T-helper 2 cell treated with Interferon-gamma antibody and Interleukin-4, amounts not matched to agents 100 ng/mL and 5 ng/mL, for 36 hours (primary cell): ENCODE measurements at regions not wholly inside any gene's neighbourhood (a gene's known extent, or its start where the extent isn't known, plus 50 kb on each side); places are given as distances from the start of the nearest gene placed in this dataset.

Experiments
- intact Hi-C: fragments of 100-400 bp; cut with micrococcal nuclease; formaldehyde crosslinking; loops from one replicate; pipeline ENCODE4 v1.15.1; 2023

DNA sequence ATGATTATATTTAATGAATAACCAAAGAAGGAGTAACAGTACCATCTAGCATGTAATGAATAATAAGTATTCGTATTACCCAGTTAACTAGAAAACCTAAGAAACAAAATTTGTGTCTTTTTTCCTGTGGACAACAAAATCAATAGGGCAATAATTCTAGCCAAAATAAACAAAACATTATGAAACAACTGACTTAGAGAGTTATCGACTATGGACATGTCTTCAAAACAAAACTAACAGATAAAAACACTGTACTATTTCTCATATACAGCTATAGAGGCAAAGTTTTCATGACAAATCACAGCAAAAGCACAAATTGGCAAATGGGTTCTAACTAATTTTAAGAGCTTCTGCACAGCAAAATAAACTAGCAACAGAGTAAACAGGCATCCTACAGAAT, 224.1 kb downstream of the ALX1 start:
- intact Hi-C loops, result no loop called here

DNA sequence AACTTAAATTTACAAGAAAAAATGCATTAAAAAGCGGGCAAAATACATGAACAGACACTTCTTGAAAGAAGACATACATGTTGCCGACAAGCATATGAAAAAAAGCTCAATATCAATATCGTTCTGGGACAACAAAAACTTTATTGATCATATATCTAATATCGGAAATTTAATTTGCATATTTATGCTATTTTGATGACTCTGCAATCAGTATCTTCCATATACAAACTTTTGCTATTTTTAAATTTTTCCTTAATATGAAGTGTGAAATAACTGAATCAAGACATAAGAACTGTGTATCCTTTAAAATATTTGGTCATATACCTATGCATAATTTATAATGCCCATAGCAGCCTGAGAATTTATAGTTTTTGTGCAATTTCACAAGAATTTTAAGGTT, 224.6 kb downstream of the ALX1 start:
- intact Hi-C loops, result no loop called here

DNA sequence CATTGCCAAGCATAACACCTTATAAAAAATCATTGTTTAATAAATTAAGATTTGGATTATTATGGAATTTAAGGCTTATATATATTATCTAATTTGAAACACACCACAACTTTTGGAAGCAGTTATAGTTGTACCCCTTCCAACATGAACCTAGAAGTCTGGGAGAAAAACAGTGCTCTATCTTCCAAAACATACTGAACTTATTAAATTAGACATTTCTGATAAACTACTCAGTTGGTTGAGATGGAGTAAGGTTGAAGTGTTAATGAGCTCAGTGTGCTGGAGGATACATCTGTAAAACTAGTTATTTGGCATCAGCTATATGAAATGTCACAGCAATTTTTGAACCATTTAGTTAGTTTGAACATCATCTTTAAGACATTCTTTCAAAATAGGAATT, 227.4 kb downstream of the ALX1 start:
- intact Hi-C loops, result no loop called here

- intact Hi-C loops, result no loop called here
These were observed 229.2 kb downstream of the ALX1 start for GRCh38 chr12:85509081-85509856.

- intact Hi-C loops, result no loop called here
These were observed 229.8 kb downstream of the ALX1 start for GRCh38 chr12:85509857-85510256.

GRCh38 chr12:85516039-85516438, 236.0 kb downstream of the ALX1 start:
- intact Hi-C loops, result no loop called here

- intact Hi-C loops, result no loop called here
These were observed 236.8 kb downstream of the ALX1 start for GRCh38 chr12:85516667-85517325.

DNA sequence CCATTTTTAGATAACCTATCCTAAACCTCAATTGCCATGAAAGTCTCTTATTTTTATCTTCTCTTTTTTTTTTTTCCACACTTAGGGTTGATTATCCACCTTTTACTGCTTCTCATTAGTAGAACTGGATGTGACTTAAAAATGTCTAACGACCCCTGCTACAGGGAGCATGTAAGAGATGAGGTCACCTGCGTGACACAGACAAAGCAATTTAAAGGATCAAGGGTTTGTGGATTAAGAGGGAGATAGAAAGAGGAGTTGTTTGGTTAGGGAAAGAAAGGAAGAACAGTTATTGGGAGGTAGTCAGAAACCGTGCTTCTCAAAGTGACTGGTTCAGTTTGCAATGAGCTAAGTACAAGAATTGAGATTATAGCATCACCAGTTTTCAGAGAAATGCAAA, 239.1 kb downstream of the ALX1 start:
- intact Hi-C loops, result no loop called here

DNA sequence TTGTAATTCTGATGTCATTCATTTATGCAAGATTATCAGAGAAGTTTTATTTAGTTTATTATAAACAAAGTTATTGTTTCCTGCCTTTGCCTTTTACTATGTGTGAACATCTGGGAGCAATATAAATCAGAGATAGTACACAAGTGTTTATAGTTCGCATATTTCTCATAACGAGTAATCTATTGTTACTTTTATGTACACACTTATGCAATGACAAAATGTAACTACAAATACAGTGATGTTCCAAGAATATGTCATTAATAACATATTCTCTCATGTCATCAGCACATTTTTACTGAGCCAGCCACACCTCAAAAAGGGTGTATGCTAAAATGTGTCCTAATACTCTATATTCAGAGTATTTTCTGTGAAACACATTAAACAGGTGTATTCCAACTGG, 243.2 kb downstream of the ALX1 start:
- intact Hi-C loops, result no loop called here

GRCh38 chr12:85527192-85527591, 247.2 kb downstream of the ALX1 start:
- intact Hi-C loops, result no loop called here

DNA sequence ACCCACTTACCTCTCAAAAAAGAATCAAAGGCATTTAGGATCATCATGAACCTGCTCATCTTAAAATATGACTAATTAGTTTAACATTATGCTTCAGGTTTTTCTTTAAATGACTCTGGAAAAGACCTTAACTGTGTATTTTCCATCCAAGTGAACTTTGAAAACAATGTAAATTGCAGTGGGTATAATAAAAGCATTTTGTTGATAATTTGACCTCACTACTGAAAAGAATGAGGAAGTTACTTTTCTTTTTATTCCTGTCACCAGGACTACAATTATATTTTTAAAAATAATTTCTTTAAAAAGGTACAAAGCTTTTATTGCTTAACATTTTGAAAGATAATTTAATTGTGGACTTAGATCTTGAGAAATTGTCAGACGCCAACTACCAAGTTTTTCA, 249.9 kb downstream of the ALX1 start:
- intact Hi-C loops, result no loop called here

DNA sequence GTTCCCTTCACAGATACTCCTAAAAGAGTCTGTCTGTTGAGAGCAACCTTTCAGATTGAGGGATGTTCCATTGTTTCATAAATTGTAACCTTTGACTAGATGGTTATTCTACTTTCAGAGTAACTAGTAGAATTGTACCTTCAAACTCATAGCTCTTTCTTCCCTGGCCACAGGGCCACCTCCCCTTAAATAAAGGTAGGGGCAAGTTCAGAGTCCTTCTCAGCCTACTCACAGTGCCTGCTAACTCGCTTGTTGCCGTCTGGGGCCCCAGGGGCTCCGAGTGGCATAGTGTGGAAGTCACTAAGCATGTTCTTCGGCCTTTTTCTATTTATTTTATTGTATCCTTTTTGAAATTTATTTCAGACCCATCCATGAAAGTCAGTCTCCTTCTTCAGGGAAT, 250.4 kb downstream of the ALX1 start:
- intact Hi-C loops, result no loop called here

DNA sequence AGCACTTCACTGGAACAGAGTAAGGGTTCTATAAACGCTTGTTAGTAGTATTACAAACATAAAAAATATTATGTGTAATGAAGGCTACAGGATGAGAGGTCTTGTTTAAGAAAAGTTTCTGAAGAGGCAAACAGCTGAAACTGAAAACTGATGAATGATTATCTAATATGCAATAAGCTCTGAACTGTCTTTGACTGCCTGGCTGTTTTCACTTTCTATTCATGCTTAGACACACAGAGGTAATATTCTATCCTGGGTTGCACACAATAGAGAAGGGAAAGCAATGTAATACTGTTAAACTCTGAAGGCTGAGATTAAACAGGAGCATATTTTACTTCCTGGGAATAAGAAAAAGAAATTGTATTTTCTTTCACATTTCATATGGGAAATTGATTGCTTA, 251.3 kb downstream of the ALX1 start:
- intact Hi-C loops, result no loop called here

DNA sequence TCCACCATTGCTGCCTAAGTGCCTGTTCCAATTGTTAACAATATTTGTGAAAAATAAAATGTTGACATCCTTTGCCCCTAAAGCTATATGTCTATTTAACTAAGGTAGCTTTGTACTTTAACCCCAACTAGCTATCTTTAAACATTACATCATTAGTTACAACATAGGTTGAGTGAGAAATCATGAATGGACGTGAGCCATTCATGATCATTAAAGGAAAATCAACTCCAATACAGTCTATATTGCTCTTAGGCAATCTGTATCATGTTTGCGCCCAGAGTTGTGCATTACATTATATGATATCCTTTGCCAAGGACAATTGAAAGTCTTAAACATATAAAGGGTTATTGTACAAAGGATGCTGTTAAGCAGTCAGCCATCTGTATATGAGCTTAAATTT, 269.6 kb downstream of the ALX1 start:
- intact Hi-C loops, result no loop called here

GRCh38 chr12:85550924-85551323, 270.9 kb downstream of the ALX1 start:
- intact Hi-C loops, result no loop called here

DNA sequence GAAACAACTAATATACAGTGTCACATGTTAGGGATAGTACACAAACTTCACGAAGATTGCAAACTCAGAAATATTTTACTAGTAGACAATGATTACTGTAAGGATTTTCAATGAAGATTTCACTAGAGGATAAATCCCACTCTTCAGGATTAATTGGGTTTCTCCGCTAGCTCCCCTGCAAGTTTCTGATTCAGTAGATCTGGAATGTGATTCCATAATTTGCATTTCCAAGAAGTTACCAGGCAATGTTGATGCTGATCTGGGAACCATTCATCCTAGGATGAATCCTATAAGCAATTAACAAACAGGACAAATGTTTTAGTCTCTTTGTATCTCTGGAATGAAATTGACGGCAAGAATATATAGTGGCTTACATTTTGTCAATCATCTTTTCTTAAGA, 272.4 kb downstream of the ALX1 start:
- intact Hi-C loops, result no loop called here

GRCh38 chr12:85557850-85558249, 277.8 kb downstream of the ALX1 start:
- intact Hi-C loops, result no loop called here

- intact Hi-C loops, result no loop called here
These were observed 277.5 kb downstream of the RASSF9 start for GRCh38 chr12:85558684-85559083.

DNA sequence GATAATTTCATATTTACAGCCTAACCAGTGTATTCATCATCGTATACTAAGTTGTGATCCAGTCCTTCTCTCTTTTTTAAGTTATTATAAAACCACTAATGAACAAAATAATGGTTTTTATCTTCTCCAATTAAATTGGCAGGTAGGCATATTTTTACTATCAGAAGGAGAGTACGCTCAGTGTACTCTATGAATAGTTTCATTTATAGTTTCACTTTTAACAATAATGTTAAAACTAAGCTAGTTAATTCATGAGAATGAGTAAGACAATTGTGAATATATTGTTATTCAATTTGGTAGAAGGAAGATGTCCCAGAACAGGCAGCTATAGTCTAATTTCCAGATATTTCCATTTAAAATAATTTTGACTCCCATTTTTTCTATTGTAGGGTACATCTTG, 277.1 kb downstream of the RASSF9 start:
- intact Hi-C loops, result no loop called here

DNA sequence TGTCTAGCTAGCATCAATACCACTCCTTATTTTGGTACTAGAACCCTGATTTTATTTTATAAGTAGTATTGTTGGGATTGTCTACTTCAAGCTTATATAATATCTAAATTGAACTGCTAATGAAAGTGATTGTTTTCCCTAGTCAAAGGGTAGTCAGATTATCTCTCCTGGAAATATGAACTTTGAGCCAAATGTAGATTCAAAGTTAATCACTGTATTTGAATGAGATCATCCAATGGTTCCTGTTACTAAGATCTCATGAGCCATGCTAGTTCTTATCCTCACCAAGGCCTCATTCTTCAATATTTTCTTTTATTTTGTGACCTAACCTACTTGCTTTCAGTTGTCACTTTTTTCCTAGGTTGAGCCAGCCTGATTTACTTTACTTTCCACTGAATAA, 276.7 kb downstream of the RASSF9 start:
- intact Hi-C loops, result no loop called here

- intact Hi-C loops, result no loop called here
These were observed 273.4 kb downstream of the RASSF9 start for GRCh38 chr12:85562765-85563164.

DNA sequence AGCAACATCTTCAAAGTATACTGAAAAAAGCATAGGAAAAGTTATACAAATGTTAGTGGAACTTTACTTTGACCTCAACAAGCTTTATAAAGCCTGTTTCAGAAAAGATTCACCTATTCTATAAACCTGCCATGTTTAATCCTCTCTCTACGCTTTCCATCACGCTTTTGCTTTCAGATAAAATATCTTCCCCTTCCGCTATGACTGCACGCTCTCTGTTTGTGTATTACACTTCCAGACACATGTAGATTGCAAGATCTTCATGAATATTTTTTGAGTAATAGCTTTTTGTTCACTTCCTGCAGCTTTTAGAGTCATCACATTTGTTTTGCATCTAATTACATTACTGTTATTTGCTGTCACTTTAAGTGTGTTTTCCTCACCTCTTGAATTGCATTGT, 271.4 kb downstream of the RASSF9 start:
- intact Hi-C loops, result no loop called here

DNA sequence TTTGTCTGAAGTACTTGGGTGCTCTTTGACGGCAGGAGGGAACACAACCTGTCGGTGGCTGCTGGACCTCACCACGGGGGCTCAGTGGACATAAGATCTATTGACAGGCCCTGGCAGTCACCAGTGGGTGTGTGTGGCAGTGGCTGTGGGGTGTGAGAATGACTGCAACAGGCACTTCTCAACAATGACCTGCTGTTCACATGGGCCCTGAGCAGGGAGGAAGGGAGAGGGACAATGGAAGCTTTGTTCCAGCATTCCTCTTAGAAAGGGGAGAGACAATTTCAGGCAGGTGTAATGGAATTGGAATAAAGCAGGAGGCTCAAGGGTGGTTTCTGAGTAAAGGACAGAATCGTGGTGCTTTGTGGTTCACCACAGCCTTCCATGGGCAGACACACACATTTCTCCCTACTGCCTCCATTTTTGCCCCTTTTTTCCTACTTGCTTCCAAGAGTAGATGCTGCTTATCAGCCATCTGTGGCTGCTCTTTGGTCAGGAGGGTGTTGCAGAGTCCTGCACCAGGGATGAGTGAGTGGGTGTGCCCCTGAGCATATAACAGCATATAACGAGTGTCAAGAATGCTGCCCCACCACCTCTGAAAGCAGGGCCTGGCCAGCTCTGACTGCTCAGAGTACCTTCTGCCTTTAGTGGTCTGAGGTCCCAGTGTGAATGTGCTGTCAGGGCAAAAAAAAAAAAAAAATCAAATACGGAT, 267.7 kb downstream of the RASSF9 start:
- intact Hi-C loops, result no loop called here
